Cardiac muscle cell (in vitro differentiated cells and primary cell): ENCODE measurements at regions not wholly inside any gene's neighbourhood (a gene's known extent, or its start where the extent isn't known, plus 50 kb on each side); places are given as distances from the start of the nearest gene placed in this dataset.

Experiments used
- DNase-seq, 2 donors: peaks; one replicate each; pipeline versions ENCODE4 v3.0.0 to v3.0.0-alpha.2; 2010 to 2017; ENCODE audit warnings: low read depth in 1 of 2, low spot score in 1 of 2
- H3K27ac ChIP-seq: fragments of 200-600 bp; sonication (generic); 2 replicates; pipeline ENCODE4 v1.5.1; 2016
- H3K27me3 ChIP-seq: fragments of 200-600 bp; sonication (generic); 2 replicates; pipeline ENCODE4 v1.6.0; 2016; ENCODE audit warnings: control low read depth
- H3K36me3 ChIP-seq: fragments of 200-600 bp; sonication (generic); 2 replicates; pipeline ENCODE4 v1.5.1; 2016; ENCODE audit warnings: control low read depth
- H3K4me1 ChIP-seq: fragments of 200-600 bp; sonication (generic); 2 replicates; pipeline ENCODE4 v1.8.1; 2017; ENCODE audit warnings: low read depth, mild to moderate bottlenecking, mixed run types
- H3K4me3 ChIP-seq: fragments of 200-600 bp; sonication (generic); 2 replicates; pipeline ENCODE4 v1.5.1; 2016; ENCODE audit warnings: mild to moderate bottlenecking
- H3K9me3 ChIP-seq: fragments of 200-600 bp; sonication (generic); 2 replicates; pipeline ENCODE4 v1.5.1; 2017; ENCODE audit warnings: low read depth, mild to moderate bottlenecking, control low read depth
- CTCF ChIP-seq: IDR thresholded peaks from 2 replicates; pipeline ENCODE4 v1.5.1; 2012; ENCODE audit warnings: low read depth, mild to moderate bottlenecking, low read length

GRCh38 chr3:145727476-145727875 is 433.5 kb downstream of the PLOD2 start:
- no peak for TF ChIP-seq CTCF
- H3K36me3 ChIP-seq = no peaks in the 10 kb centered on the region
- H3K27me3 ChIP-seq = no peaks in the 10 kb centered on the region
- H3K27ac ChIP-seq = no peak overlapping the region
- no peaks in the 10 kb centered on the region for H3K9me3 ChIP-seq
- DNase-seq = no peak
- H3K4me1 ChIP-seq = no peaks in the 10 kb centered on the region
- H3K4me3 ChIP-seq = no peak overlapping the region

GRCh38 chr3:145735631-145736030 is 425.4 kb downstream of the PLOD2 start:
- Histone ChIP-seq H3K4me3 (no peak overlapping the region), H3K27ac (no peak overlapping the region), H3K4me1 (no peaks in the 10 kb centered on the region), H3K9me3 (no peaks in the 10 kb centered on the region), H3K27me3 (no peaks in the 10 kb centered on the region), H3K36me3 (no peaks in the 10 kb centered on the region)
- TF ChIP-seq CTCF = no peak
- no peak for DNase-seq

- Histone ChIP-seq H3K27me3 (no peaks in the 10 kb centered on the region), H3K36me3 (no peaks in the 10 kb centered on the region), H3K9me3 (no peaks in the 10 kb centered on the region), H3K4me3 (no peak overlapping the region), H3K27ac (no peak overlapping the region), H3K4me1 (no peaks in the 10 kb centered on the region)
- no peak for TF ChIP-seq CTCF
- no peak for DNase-seq
Measured at GRCh38 chr3:145737952-145738351, 423.0 kb downstream of the PLOD2 start.

GRCh38 chr3:145739926-145740325 is 421.1 kb downstream of the PLOD2 start:
- Histone ChIP-seq H3K27ac (no peak overlapping the region), H3K27me3 (no peaks in the 10 kb centered on the region), H3K4me1 (no peaks in the 10 kb centered on the region), H3K9me3 (no peaks in the 10 kb centered on the region), H3K36me3 (no peaks in the 10 kb centered on the region), H3K4me3 (no peak overlapping the region)
- TF ChIP-seq CTCF = no peak
- DNase-seq = no peak

- TF ChIP-seq CTCF = no peak
- Histone ChIP-seq H3K36me3 (no peaks in the 10 kb centered on the region), H3K9me3 (no peaks in the 10 kb centered on the region), H3K27me3 (no peaks in the 10 kb centered on the region), H3K27ac (no peak overlapping the region), H3K4me1 (peaks cover 5% of the 10 kb centered on the region), H3K4me3 (no peak overlapping the region)
- no peak for DNase-seq
Measured at GRCh38 chr3:145750657-145751056, 410.3 kb downstream of the PLOD2 start.

- no peaks in the 10 kb centered on the region for H3K36me3 ChIP-seq
- TF ChIP-seq CTCF = no peak
- no peak for DNase-seq
- H3K27ac ChIP-seq = no peak overlapping the region
- no peaks in the 10 kb centered on the region for H3K27me3 ChIP-seq
- no peak overlapping the region for H3K4me3 ChIP-seq
- peaks cover 5% of the 10 kb centered on the region for H3K4me1 ChIP-seq
- H3K9me3 ChIP-seq = no peaks in the 10 kb centered on the region
Measured at GRCh38 chr3:145752576-145752975, 408.4 kb downstream of the PLOD2 start.
